BJ (cell line): ENCODE measurements at regions not wholly inside any gene's neighbourhood (a gene's known extent, or its start where the extent isn't known, plus 50 kb on each side); places are given as distances from the start of the nearest gene placed in this dataset.

ENCODE experiments used
- CTCF ChIA-PET: fragments of 350-600 bp; formaldehyde crosslinking; extraction: SDS; loops from one replicate; lab custom pipeline; 2021; ENCODE audit warnings: antibody characterized with exemption, inconsistent platforms; lab: Yijun Ruan, JAX
- POLR2A ChIA-PET: fragments of 300-600 bp; sonication (Branson Sonifier 250); formaldehyde crosslinking; extraction: SDS; loops from one replicate; lab custom pipeline; 2021; ENCODE audit warnings: antibody characterized with exemption; lab: Charles Lee
- DNase-seq: peaks from one replicate; pipeline ENCODE4 v3.0.0-alpha.2; 2011; ENCODE audit warnings: low read depth
- H3K27me3 ChIP-seq: 2 replicates; pipeline ENCODE4 v1.6.0; 2011; ENCODE audit warnings: low read length; ENCODE audit not compliant: control insufficient read depth, insufficient read depth
- H3K36me3 ChIP-seq: 2 replicates; pipeline ENCODE4 v1.5.1; 2011; ENCODE audit warnings: low read length; ENCODE audit not compliant: control insufficient read depth, insufficient read depth
- H3K4me3 ChIP-seq: 2 replicates; pipeline ENCODE4 v1.5.1; 2011; ENCODE audit warnings: low read depth, mild to moderate bottlenecking, control low read depth, low read length
- TF ChIP-seq, protein P1 (sequence below): IDR thresholded peaks from 2 replicates; pipeline ENCODE4 v1.5.1; 2011; ENCODE audit warnings: low read depth, mild to moderate bottlenecking, control low read depth, inconsistent platforms, low read length, moderate library complexity; ENCODE audit not compliant: insufficient read depth

DNA sequence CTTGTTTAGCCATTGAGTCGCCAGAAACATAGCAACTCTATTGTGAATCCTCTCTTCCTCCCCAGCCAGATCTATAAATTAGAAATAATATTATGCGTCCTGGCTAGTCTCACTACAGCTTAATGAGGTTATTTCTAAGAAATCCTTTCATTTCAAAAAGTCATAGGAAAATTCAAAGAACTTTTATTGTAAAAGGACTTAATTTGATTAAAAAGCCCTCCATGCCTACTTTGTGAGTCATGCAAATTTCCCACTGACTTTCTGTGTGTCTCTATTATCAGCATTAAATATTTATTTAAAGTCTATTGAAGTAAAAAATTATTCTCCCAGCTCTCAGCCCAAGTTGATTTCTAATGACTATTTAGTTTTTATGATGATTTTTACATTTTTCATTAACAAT lies 160.7 kb downstream of the PHLDA1 start:
- DNase-seq = no peak
- POLR2A ChIA-PET = no interaction called here
- Histone ChIP-seq H3K36me3 (no peaks in the 10 kb centered on the region), H3K4me3 (no peak overlapping the region), H3K27me3 (no peaks in the 10 kb centered on the region)
- TF ChIP-seq, protein P1, sequence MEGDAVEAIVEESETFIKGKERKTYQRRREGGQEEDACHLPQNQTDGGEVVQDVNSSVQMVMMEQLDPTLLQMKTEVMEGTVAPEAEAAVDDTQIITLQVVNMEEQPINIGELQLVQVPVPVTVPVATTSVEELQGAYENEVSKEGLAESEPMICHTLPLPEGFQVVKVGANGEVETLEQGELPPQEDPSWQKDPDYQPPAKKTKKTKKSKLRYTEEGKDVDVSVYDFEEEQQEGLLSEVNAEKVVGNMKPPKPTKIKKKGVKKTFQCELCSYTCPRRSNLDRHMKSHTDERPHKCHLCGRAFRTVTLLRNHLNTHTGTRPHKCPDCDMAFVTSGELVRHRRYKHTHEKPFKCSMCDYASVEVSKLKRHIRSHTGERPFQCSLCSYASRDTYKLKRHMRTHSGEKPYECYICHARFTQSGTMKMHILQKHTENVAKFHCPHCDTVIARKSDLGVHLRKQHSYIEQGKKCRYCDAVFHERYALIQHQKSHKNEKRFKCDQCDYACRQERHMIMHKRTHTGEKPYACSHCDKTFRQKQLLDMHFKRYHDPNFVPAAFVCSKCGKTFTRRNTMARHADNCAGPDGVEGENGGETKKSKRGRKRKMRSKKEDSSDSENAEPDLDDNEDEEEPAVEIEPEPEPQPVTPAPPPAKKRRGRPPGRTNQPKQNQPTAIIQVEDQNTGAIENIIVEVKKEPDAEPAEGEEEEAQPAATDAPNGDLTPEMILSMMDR = no peak
- CTCF ChIA-PET = interaction anchor here (0.8 kb wide), 1 partner anchor 11 kb away, joined by 3 read pairs; no protein-coding TSS in a partner anchor

DNA sequence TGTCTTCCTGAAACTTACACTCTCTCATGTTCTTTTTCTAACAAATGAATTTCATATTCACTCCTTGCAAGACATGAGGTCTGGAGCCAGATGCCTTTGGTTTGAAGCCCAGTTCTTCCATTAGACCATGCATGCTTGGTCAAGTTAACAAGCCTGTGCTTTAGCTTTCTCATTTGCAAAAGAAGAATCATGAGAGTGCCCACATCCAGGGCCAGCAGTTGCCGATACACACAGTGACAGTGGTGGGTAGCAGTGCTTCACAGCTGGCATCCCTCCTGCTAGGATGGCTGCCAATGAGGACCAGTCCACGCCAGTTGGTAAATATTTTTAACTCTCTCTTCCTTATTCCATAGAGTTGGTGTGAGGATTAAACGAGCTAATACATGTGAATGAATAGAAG lies 163.1 kb downstream of the PHLDA1 start:
- no peak for DNase-seq
- ChIA-PET CTCF (interaction anchor here (0.5 to 0.6 kb wide), 2 partner anchors 41 to 341 kb away, joined by 3 read pairs; no protein-coding TSS in a partner anchor), POLR2A (no interaction called here)
- TF ChIP-seq, protein P1 = no peak
- Histone ChIP-seq H3K27me3 (no peaks in the 10 kb centered on the region), H3K4me3 (no peak overlapping the region), H3K36me3 (no peaks in the 10 kb centered on the region)

DNA sequence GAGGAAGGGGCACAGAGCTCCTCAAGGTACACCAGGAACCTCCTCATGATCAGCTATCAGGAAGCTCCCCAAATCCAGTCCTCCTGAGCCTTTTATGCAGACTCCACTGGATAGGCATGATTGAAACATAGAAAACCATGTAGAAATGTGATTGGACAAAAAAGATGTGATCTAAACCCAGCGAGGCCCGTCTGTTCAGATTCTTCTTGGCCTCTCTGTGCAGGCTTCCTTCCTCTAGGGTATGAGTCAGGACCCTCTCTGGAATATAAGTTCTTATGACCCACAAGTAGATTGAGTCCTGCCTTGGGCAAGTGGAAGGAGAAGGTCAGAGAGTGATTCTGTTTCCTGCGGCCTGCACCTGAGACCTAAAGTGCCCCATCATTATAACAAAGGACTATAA lies 166.3 kb downstream of the PHLDA1 start:
- H3K27me3 ChIP-seq = no peaks in the 10 kb centered on the region
- ChIA-PET POLR2A (no interaction called here), CTCF (interaction anchor here (0.5 to 0.8 kb wide), 2 partner anchors 11 to 95 kb away, joined by 3 to 4 read pairs; no protein-coding TSS in a partner anchor)
- H3K36me3 ChIP-seq = no peaks in the 10 kb centered on the region
- no peak for DNase-seq
- TF ChIP-seq, protein P1 = no peak
- H3K4me3 ChIP-seq = no peak overlapping the region

DNA sequence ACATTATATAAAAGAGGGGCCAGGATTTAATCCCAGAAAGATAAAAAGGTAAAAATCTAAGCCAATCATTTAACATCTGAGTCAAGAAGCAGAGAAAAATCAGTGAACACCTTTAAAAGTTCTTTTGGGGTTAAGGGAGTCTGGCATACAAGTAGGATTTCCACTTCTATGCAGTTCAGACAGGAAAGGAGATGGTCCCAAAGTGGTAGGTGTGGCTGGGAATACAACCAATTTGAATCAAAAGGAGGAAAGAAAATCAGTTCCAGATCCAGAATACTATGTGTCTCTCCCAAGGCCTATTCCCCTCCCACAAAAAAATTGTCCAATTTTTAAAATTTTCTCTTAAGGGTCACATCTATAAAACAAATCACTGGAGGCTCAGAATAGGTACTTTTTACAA lies 167.4 kb downstream of the PHLDA1 start:
- DNase-seq = no peak
- H3K4me3 ChIP-seq = no peak overlapping the region
- CTCF ChIA-PET = no interaction called here
- TF ChIP-seq, protein P1 = no peak
- POLR2A ChIA-PET = no interaction called here
- H3K36me3 ChIP-seq = no peaks in the 10 kb centered on the region
- no peaks in the 10 kb centered on the region for H3K27me3 ChIP-seq

DNA sequence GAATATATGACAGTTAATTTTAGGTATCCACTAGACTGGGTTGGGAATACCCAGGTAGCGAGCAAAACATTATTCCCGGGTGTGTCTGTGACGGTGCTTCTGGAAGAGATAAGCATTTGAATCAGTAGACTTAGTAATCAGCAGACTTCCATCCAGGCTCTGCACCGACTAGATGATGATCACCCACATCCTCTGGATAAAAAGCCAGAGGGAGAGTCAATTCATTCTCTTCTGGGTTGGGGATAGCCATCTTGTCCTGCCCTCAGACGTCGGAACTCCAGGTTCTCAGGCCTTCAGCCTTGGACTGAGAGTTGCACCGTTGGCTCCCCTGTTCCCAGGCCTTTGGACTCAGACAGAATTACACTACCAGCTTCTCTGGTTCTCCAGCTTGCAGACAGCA lies 168.0 kb downstream of the PHLDA1 start:
- ChIA-PET POLR2A (no interaction called here), CTCF (no interaction called here)
- H3K36me3 ChIP-seq = no peaks in the 10 kb centered on the region
- H3K27me3 ChIP-seq = no peaks in the 10 kb centered on the region
- DNase-seq = no peak
- no peak overlapping the region for H3K4me3 ChIP-seq
- TF ChIP-seq, protein P1 = no peak
